ENCODE measurements at regions not wholly inside any gene's neighbourhood (a gene's known extent, or its start where the extent isn't known, plus 50 kb on each side); places are given as distances from the start of the nearest gene placed in this dataset.

DNA sequence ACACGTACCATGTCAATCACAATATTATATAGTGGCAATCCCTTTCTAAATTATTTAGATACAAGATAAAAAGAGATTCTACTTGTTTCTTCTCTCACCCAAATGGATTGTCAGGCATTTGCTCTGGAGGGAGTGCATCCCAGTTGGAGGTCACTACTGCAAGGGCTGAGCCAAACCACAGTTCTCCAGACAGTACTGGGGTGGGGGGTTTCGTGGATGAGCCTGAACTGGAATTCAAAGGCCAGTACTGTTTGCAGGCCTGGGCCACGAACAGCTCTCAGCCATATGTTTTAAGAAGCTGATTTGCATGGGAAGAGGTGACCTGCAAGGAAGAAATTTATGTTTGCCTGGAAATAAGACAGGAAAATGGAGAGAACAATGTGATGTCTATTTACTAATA lies 314.9 kb downstream of the PMP22 start:
- WGBS, 2 experiments (ENCODE audit: extremely low coverage in 1 of 2, insufficient coverage in 1 of 2, insufficient read length in 1 of 2, insufficient replicate concordance in 2 of 2, low coverage in 1 of 2, low lambda C conversion rate in 2 of 2, missing lambda C conversion rate in 1 of 2): 86% methylated on average over 3 of the region's 3 CpGs; no CpG with 5 or more reads in 1 of the 2 experiments
- no peak overlapping the region for H3K27ac ChIP-seq (ENCODE audit: low read depth, low read length)
- no peak overlapping the region for H3K4me2 ChIP-seq (ENCODE audit: insufficient read depth in 1 of 2, low read depth in 2 of 2, low read length in 2 of 2)
- H2AFZ ChIP-seq (ENCODE audit: low read length): no peak overlapping the region
- no peak overlapping the region for H2BK12ac ChIP-seq (ENCODE audit: low read depth, low read length)
- H3K18ac ChIP-seq (ENCODE audit: extremely low read depth, low read length): no peak overlapping the region
- H3K23me2 ChIP-seq (ENCODE audit: low read depth, low read length): no peaks in the 10 kb centered on the region
- ChIA-PET POLR2A (ENCODE audit: partially characterized antibody) (no interaction called here), CTCF (ENCODE audit: partially characterized antibody) (no interaction called here)
- no peaks in the 10 kb centered on the region for H3K79me1 ChIP-seq (ENCODE audit: low read depth, low read length)
- H4K8ac ChIP-seq (ENCODE audit: extremely low read depth, insufficient read depth, low read length): no peak overlapping the region
- H3K23ac ChIP-seq (ENCODE audit: insufficient read length): no peak overlapping the region
- no peaks in the 10 kb centered on the region for H3K27me3 ChIP-seq (replicated peaks in 1 of 4; ENCODE audit: control insufficient read depth in 3 of 4, extremely low read depth in 1 of 4, insufficient read depth in 3 of 4, low read length in 3 of 4)
- H2BK5ac ChIP-seq (ENCODE audit: low read depth, low read length): no peak overlapping the region
- H4K5ac ChIP-seq (ENCODE audit: insufficient read length, low read depth, low read length): no peak overlapping the region
- H3K79me2 ChIP-seq (ENCODE audit: control insufficient read depth in 1 of 2, insufficient read depth in 2 of 2, low read length in 2 of 2): no peaks in the 10 kb centered on the region
- H3K4me1 ChIP-seq (replicated peaks in 1 of 4; ENCODE audit: control insufficient read depth in 3 of 4, insufficient read depth in 4 of 4, low read length in 3 of 4): no peaks in the 10 kb centered on the region
- H3K14ac ChIP-seq (ENCODE audit: insufficient read length): no peak overlapping the region
- no peaks in the 10 kb centered on the region for H3K9me3 ChIP-seq (ENCODE audit: insufficient read depth in 2 of 2, low read depth in 1 of 2, low read length in 1 of 2)
- no peak overlapping the region for H3K4ac ChIP-seq (replicated peaks; ENCODE audit: insufficient read length, low read depth, low read length)
- H2BK20ac ChIP-seq (ENCODE audit: low read length): no peak overlapping the region
- H3K36me3 ChIP-seq (ENCODE audit: control insufficient read depth in 2 of 4, insufficient read depth in 4 of 4, low read length in 3 of 4): no peaks in the 10 kb centered on the region
- no peak overlapping the region for H3K4me3 ChIP-seq (ENCODE audit: extremely low read depth in 1 of 4, insufficient read depth in 2 of 4, low read depth in 3 of 4, low read length in 4 of 4)
- H4K91ac ChIP-seq (replicated peaks; ENCODE audit: insufficient read length, low read length): no peak overlapping the region
- H2AK5ac ChIP-seq (ENCODE audit: low read depth, low read length): no peak overlapping the region
- H2BK120ac ChIP-seq (replicated peaks; ENCODE audit: low read depth, low read length): no peak overlapping the region
- H2BK15ac ChIP-seq (ENCODE audit: low read length): no peak overlapping the region
- DNase-seq (ENCODE audit: low read depth in 1 of 2, low spot score in 2 of 2) (no peak), FAIRE-seq (no peak)
- no peak overlapping the region for H3K9ac ChIP-seq (replicated peaks in 1 of 4; ENCODE audit: extremely low read depth in 1 of 4, low read depth in 3 of 4, low read length in 3 of 4)
- no peaks in the 10 kb centered on the region for H4K20me1 ChIP-seq (replicated peaks in 1 of 2; ENCODE audit: control insufficient read depth in 1 of 2, insufficient read depth in 2 of 2, low read length in 2 of 2)
- TF ChIP-seq CHD1 (IDR thresholded peaks at IDR 0.05; ENCODE audit: low read depth, low read length) (no peak), TEAD4 (IDR thresholded peaks at IDR 0.05; ENCODE audit: low read depth, low read length) (no peak), RFX5 (IDR thresholded peaks at IDR 0.05; ENCODE audit: borderline replicate concordance, low read depth, low read length) (no peak), CBX5 (IDR thresholded peaks at IDR 0.05; ENCODE audit: low read depth, low read length) (no peak), CHD2 (IDR thresholded peaks at IDR 0.05; ENCODE audit: low read length) (no peak), SIN3A (conservative IDR thresholded peaks at IDR 0.05 in 1 of 2, IDR thresholded peaks at IDR 0.05 in 1 of 2; ENCODE audit: low read depth in 1 of 2, low read length in 2 of 2) (no peak)
- no peak overlapping the region for H3K56ac ChIP-seq (replicated peaks; ENCODE audit: insufficient read length, low read depth, low read length)

Measured in H1 (cell line).